Transverse colon (tissue), 4 donors: ENCODE measurements at regions not wholly inside any gene's neighbourhood (a gene's known extent, or its start where the extent isn't known, plus 50 kb on each side); places are given as distances from the start of the nearest gene placed in this dataset.
"Not testable (repeated sequence)": the region's sequence is repeated elsewhere in the genome, so short reads cannot be mapped to it uniquely, and the experiment has no call there.

ENCODE experiments used
- DNase-seq: peaks from one replicate; pipeline ENCODE4 v3.0.0-alpha.2; 2019
- H3K27ac ChIP-seq, 4 donors: fragments of 200-600 bp; sonication (generic); 2 replicates each; pipeline ENCODE4 v1.5.1; 2016 to 2018; ENCODE audit warnings: inconsistent platforms in 4 of 4
- H3K27me3 ChIP-seq: fragments of 200-600 bp; sonication (generic); 2 replicates; pipeline ENCODE4 v1.5.1; 2017; ENCODE audit warnings: inconsistent platforms
- H3K36me3 ChIP-seq, 4 donors: fragments of 200-600 bp; sonication (generic); 2 replicates each; pipeline ENCODE4 v1.5.1; 2017 to 2019; ENCODE audit warnings: inconsistent platforms in 4 of 4
- H3K4me1 ChIP-seq, 4 donors: fragments of 200-600 bp; sonication (generic); 2 replicates each; pipeline ENCODE4 v1.5.1; 2017 to 2020; ENCODE audit warnings: inconsistent platforms in 4 of 4
- H3K4me3 ChIP-seq, 4 donors: fragments of 200-600 bp; sonication (generic); 1 replicate in 1 of 4; 2 replicates in 3 of 4; pipeline versions ENCODE4 v1.5.1 to v1.6.1; 2017 to 2019; ENCODE audit warnings: inconsistent platforms in 4 of 4
- H3K9me3 ChIP-seq, 2 donors: fragments of 200-600 bp; sonication (generic); 2 replicates each; pipeline ENCODE4 v1.5.1; 2017 to 2019; ENCODE audit warnings: inconsistent platforms in 2 of 2
- EP300 ChIP-seq: sonication (generic); formaldehyde crosslinking; IDR thresholded peaks from one replicate; pipeline ENCODE4 v1.6.1; 2017; ENCODE audit warnings: antibody characterized with exemption, low read depth
- POLR2A ChIP-seq: fragments of 450-650 bp; IDR thresholded peaks from one replicate; pipeline ENCODE4 v1.6.1; 2016; ENCODE audit warnings: antibody characterized with exemption, mild to moderate bottlenecking, moderate library complexity
- POLR2AphosphoS5 ChIP-seq, 3 donors: sonication (generic); formaldehyde crosslinking; IDR thresholded peaks; one replicate each; pipeline ENCODE4 v1.6.1; 2016; ENCODE audit warnings: antibody characterized with exemption in 3 of 3
- WGBS, 2 donors: methylation state at CpG; one replicate each; pipeline ENCODE4 v1.1.5; 2018; ENCODE audit warnings: low coverage in 1 of 2; 5-methylcytosine and 5-hydroxymethylcytosine counted together
- in situ Hi-C, 4 donors: fragments of 200-750 bp; cut with MboI; loops; one replicate each; pipeline versions ENCODE4 v1.15.0 to v1.15.1; 2017; ENCODE audit warnings: low sequenced_read_pairs in 3 of 4, low pct_ligation_motif_present in 1 of 4, low pct_unique_long_range_greater_than_20kb in 1 of 4
- intact Hi-C: fragments of 100-400 bp; cut with DNase I; formaldehyde crosslinking; loops from one replicate; pipeline ENCODE4 v1.15.1; 2023; ENCODE audit warnings: low total_unique reads
- TF ChIP-seq, protein P1 (sequence below), 5 experiments: fragments of 200-600 bp in 3 of 5; fragments of 450-650 bp in 2 of 5; sonication (generic) in 3 of 5; IDR thresholded peaks; 1 replicate in 2 of 5; 2 replicates in 3 of 5; pipeline ENCODE4 v1.5.1; 2016 to 2017; ENCODE audit warnings: antibody characterized with exemption in 5 of 5, inconsistent platforms in 3 of 5, mild to moderate bottlenecking in 2 of 5, moderate library complexity in 1 of 5

DNA sequence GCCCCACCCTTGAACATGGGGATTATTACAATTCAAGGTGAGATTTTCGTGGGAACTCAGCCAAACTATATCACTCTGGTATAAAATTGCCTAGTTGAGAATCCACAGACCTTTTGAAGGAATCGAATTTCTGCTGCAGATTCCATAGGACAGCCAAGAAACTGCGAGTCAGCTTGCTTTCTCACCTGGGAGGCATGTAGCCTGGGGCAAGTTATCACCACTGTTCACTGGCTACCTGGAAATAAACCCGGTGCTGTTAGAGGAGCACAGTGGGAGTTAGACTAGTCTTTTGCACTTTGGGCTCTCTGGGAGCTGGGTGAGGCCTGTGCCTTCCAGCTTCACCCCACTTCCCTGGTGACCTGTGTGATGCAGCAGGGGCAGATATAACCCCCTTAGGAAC lies 1043.5 kb downstream of the TDRD15 start:
- Histone ChIP-seq H3K36me3 (no peaks in the 10 kb centered on the region), H3K27ac (no peak overlapping the region), H3K4me3 (no peak overlapping the region), H3K27me3 (no peaks in the 10 kb centered on the region), H3K4me1 (no peaks in the 10 kb centered on the region), H3K9me3 (peaks cover 3 to 5% of the 10 kb centered on the region in 2 donors)
- TF ChIP-seq, protein P1, sequence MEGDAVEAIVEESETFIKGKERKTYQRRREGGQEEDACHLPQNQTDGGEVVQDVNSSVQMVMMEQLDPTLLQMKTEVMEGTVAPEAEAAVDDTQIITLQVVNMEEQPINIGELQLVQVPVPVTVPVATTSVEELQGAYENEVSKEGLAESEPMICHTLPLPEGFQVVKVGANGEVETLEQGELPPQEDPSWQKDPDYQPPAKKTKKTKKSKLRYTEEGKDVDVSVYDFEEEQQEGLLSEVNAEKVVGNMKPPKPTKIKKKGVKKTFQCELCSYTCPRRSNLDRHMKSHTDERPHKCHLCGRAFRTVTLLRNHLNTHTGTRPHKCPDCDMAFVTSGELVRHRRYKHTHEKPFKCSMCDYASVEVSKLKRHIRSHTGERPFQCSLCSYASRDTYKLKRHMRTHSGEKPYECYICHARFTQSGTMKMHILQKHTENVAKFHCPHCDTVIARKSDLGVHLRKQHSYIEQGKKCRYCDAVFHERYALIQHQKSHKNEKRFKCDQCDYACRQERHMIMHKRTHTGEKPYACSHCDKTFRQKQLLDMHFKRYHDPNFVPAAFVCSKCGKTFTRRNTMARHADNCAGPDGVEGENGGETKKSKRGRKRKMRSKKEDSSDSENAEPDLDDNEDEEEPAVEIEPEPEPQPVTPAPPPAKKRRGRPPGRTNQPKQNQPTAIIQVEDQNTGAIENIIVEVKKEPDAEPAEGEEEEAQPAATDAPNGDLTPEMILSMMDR (IDR thresholded peaks at IDR 0.05), result no peak
- TF ChIP-seq EP300, result no peak
- no peak for TF ChIP-seq POLR2A
- TF ChIP-seq POLR2AphosphoS5 (IDR thresholded peaks at IDR 0.05), result no peak
- in situ Hi-C loops (no loop called here), intact Hi-C loops (loop anchor here (2.0 kb wide), 1 partner anchor 364 kb away; no protein-coding TSS in a partner anchor)
- 77 to 100% methylated on average over 1 to 4 of the region's 4 CpGs for WGBS, 2 donors
- DNase-seq, result no peak

DNA sequence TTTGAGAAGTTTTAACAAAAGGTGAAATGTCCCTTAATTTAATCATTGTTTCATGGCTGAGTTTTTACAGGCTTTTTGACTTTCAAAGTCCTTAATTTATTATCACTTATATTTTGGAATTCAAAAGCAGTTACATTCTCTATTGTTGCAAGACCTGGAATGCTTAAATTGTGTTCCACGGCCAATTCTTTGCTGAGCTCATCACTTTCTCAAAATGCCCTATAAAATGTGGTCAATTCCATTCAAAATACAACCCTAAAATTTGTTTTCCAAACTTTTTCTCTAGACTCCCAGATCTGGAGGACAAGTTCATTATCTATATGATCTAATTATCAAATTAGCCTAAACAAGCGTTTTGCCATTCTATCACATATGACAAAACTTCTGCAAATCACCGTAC lies 1051.2 kb downstream of the TDRD15 start:
- WGBS, 2 donors, result 73 to 92% methylated on average over 3 of the region's 3 CpGs
- TF ChIP-seq POLR2A (no peak), EP300 (no peak), POLR2AphosphoS5 (IDR thresholded peaks at IDR 0.05) (no peak)
- TF ChIP-seq, protein P1 (IDR thresholded peaks at IDR 0.05), result no peak
- Histone ChIP-seq H3K27me3 (no peaks in the 10 kb centered on the region), H3K4me1 (no peaks in the 10 kb centered on the region), H3K27ac (no peak overlapping the region), H3K36me3 (no peaks in the 10 kb centered on the region), H3K4me3 (no peak overlapping the region), H3K9me3 (no peaks in the 10 kb centered on the region)
- intact Hi-C loops (no loop called here), in situ Hi-C loops (no loop called here)
- no peak for DNase-seq

DNA sequence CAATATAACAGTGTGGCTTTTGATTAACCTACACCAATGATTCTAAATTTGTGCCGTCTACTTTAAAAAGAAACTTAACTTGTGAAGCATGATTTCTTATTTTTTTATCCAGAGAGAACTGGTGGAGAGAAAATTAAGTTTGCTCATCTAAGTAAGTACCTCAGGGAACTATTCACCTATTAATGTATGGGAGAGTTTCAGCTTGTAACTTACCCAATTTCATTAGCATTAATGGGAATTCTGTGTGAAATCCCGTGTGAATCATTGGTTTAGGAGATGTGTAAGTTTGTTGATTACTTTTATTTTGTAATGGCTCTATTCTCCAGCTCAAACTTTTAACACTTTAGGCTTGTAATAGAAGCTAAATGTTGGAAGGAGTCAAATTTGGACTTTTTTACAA lies 1061.5 kb downstream of the TDRD15 start:
- Histone ChIP-seq H3K27ac (no peak overlapping the region), H3K36me3 (no peaks in the 10 kb centered on the region), H3K9me3 (no peaks in the 10 kb centered on the region), H3K4me3 (no peak overlapping the region), H3K4me1 (no peaks in the 10 kb centered on the region), H3K27me3 (no peaks in the 10 kb centered on the region)
- no peak for DNase-seq
- 81 to 83% methylated on average over 2 of the region's 2 CpGs for WGBS, 2 donors
- intact Hi-C loops, result no loop called here
- in situ Hi-C loops, result no loop called here
- TF ChIP-seq POLR2AphosphoS5 (IDR thresholded peaks at IDR 0.05), result no peak
- TF ChIP-seq POLR2A, result no peak
- TF ChIP-seq EP300, result no peak
- TF ChIP-seq, protein P1 (IDR thresholded peaks at IDR 0.05), result no peak

DNA sequence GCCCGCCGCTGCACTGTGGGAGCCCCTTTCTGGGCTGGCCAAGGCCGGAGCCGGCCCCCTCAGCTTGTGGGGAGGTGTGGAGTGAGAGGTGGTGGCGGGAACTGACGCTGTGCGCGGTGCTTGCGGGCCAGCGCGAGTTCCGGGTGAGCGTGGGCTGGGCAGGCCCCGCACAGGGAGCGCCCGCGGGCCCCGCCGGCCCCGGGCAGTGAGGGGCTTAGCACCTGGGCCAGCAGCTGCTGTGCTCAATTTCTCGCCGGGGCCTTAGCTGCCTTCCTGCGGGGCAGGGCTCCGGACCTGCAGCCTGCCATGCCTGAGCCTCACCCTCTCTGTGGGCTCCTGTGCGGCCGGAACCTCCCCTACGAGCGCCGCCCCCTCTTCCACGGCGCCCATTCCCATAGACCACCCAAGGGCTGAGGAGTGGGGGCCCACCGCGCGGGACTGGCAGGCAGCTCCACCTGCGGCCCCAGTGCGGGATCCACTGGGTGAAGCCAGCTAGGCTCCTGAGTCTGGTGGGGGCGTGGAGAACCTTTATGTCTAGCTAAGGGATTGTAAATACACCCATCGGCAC lies 1062.6 kb downstream of the TDRD15 start:
- DNase-seq, H3K4me3 ChIP-seq, H3K9me3 ChIP-seq, H3K36me3 ChIP-seq, H3K27me3 ChIP-seq, H3K4me1 ChIP-seq, in situ Hi-C loops, intact Hi-C loops, H3K27ac ChIP-seq: not testable (repeated sequence)
- 94% methylated on average over 36 of the region's 38 CpGs; no CpG with 5 or more reads in 1 of the 2 donors for WGBS, 2 donors

DNA sequence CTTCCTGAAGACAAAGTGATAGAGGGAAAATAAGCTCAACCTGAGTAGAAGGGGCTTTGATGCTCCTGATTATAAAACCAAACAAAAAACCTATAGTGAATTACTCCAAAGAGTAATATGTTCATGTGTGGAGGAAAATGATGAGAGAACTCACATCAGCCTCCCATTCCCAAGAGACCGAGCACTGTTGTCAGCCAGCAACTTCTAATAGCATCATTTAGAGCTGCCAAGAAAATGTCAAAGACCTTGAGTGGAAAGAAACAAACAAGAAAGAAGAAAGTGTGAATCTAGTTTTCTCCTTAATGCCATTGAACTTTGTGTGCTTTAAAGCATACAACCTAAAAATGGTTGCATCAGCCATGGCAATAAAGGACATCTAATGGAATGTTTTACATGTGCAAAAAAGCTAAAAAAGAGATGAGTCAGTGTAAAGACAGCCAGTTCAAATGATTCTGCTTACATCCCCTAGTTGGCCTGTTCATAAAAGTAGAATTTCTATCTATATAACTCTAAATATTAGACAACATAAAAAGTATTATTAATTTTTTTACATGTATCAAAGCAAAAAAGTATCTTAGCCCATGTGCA lies 1066.2 kb downstream of the TDRD15 start:
- in situ Hi-C loops (no loop called here), intact Hi-C loops (no loop called here)
- no peaks in the 10 kb centered on the region for H3K4me1 ChIP-seq
- TF ChIP-seq EP300, result no peak
- H3K27ac ChIP-seq, result no peak overlapping the region
- H3K36me3 ChIP-seq, result no peaks in the 10 kb centered on the region
- no peak overlapping the region for H3K4me3 ChIP-seq
- H3K27me3 ChIP-seq, result no peaks in the 10 kb centered on the region
- 83 to 88% methylated on average over 1 of the region's 1 CpG for WGBS, 2 donors
- DNase-seq, result no peak
- no peaks in the 10 kb centered on the region for H3K9me3 ChIP-seq
